WI38 (cell line): ENCODE measurements at regions not wholly inside any gene's neighbourhood (a gene's known extent, or its start where the extent isn't known, plus 50 kb on each side); places are given as distances from the start of the nearest gene placed in this dataset.

Experiments used
- H3K4me3 ChIP-seq: 2 replicates; pipeline ENCODE4 v1.5.1; 2011; ENCODE audit warnings: low read depth, mild to moderate bottlenecking, control low read depth, low read length
- TF ChIP-seq, protein P1 (sequence below): IDR thresholded peaks from 2 replicates; pipeline ENCODE4 v1.5.1; 2012; ENCODE audit warnings: low read depth, mild to moderate bottlenecking, control low read depth, low read length

GRCh38 chr17:70408768-70409167, 239.4 kb downstream of the KCNJ2 start:
- TF ChIP-seq, protein P1, sequence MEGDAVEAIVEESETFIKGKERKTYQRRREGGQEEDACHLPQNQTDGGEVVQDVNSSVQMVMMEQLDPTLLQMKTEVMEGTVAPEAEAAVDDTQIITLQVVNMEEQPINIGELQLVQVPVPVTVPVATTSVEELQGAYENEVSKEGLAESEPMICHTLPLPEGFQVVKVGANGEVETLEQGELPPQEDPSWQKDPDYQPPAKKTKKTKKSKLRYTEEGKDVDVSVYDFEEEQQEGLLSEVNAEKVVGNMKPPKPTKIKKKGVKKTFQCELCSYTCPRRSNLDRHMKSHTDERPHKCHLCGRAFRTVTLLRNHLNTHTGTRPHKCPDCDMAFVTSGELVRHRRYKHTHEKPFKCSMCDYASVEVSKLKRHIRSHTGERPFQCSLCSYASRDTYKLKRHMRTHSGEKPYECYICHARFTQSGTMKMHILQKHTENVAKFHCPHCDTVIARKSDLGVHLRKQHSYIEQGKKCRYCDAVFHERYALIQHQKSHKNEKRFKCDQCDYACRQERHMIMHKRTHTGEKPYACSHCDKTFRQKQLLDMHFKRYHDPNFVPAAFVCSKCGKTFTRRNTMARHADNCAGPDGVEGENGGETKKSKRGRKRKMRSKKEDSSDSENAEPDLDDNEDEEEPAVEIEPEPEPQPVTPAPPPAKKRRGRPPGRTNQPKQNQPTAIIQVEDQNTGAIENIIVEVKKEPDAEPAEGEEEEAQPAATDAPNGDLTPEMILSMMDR, result no peak

GRCh38 chr17:70414300-70414699, 245.0 kb downstream of the KCNJ2 start:
- TF ChIP-seq, protein P1, result no peak

More at GRCh38 chr17:70408768-70409167, 239.4 kb downstream of the KCNJ2 start:
- H3K4me3 ChIP-seq, result no peak overlapping the region

GRCh38 chr17:70420861-70421445, 251.6 kb downstream of the KCNJ2 start:
- H3K4me3 ChIP-seq, result no peak overlapping the region
- TF ChIP-seq, protein P1, result no peak

More at GRCh38 chr17:70414300-70414699, 245.0 kb downstream of the KCNJ2 start:
- no peak overlapping the region for H3K4me3 ChIP-seq

DNA sequence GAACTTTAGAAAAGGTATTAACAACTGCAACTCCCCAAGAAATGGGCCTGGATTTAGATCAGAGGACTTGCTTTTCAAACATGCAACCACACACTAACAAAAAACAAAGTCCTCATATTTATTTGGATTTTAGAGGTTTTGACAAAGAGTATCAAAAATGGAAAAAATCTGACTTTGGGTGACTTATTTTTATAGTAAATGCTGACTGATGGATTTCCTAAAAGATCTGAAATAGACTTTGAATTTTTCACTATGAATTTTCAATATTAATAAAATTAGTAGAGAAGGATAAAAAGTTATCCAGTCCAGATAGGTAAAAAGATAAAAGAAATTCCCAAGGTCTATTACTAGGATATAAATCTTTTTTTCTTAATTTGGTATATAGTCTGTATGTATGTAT, 253.5 kb downstream of the KCNJ2 start:
- no peak overlapping the region for H3K4me3 ChIP-seq
- TF ChIP-seq, protein P1, result no peak

GRCh38 chr17:70423562-70423961, 254.2 kb downstream of the KCNJ2 start:
- H3K4me3 ChIP-seq, result no peak overlapping the region
- TF ChIP-seq, protein P1, result no peak

- H3K4me3 ChIP-seq, result no peak overlapping the region
- TF ChIP-seq, protein P1, result no peak
Measured at GRCh38 chr17:70426752-70427151, 257.4 kb downstream of the KCNJ2 start.

DNA sequence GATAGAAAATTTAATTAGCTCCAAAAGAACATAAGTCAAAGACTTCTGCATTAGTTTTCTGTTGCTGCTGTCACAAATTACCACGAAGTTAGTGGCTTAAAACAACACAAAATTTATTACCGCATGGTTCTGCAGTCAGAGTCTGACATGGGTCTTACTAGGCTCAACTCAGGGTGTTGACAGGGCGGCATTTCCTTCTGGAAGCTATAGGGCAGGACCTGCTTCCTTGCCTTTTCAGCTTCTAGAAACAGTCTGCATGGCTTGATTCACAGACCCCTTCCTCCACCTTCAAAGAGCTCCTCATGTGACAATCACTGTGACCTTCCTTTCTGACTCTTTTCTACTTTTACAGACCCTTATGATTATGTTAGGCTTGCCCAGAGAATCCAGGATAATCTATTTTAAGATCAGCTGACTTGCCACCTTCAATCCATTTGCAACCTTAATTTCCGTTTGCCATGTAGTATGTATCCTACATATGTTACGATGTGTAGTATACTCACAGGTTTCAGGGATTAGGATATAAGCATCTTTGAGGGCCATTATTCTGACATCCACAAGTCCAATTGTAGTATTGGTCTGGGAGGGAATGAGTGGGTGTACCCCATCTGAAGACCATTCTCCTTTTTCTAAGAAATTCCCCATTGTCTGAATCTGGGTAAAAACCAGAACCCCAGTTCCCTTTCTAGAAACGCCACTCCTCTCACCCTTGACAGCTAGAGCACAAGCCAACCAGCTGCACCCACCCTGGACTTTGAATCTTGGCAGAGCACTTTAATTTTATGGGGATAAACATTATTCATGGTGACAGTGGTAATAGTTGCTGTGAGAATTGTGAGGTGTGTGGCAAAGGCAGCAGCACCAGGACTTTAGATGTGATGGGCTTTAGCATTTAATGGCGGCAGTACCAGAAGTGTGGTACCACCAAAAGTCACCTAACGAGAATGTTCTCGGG, 265.5 kb downstream of the KCNJ2 start:
- no peak overlapping the region for H3K4me3 ChIP-seq
- TF ChIP-seq, protein P1, result no peak
